ENCODE measurements at regions not wholly inside any gene's neighbourhood (a gene's known extent, or its start where the extent isn't known, plus 50 kb on each side); places are given as distances from the start of the nearest gene placed in this dataset.

DNA sequence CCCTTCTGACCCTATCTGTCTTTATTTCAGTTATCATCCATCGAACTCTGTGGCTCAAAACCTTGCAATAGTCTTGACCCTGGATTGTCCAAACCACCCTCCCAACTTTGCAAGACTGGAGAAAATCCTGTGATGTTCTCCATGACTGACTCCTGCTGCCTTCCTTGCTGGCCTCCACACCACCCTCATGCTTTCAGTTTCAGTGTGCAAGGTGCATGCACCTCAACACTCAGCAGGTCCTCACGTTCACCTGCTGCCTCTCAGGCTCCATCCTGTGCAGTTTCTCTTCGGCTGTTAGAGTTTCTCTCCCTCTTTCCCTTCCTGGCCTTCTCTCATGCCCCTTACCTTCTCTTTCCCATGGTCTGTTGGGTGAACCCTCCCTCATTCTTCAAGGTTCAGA, 59.4 kb upstream of the ASIC2 start:
- H3K4me1 ChIP-seq (replicated peaks in 1 of 2): no peaks in the 10 kb centered on the region
- no peak for ATAC-seq (replicated peaks in 6 of 8)
- in situ Hi-C loops (cut with MboI; ENCODE audit: low pct_unique_long_range_greater_than_20kb in 2 of 9, low sequenced_read_pairs in 9 of 9, unreplicated experiment in 9 of 9): no loop called here
- H3K4me3 ChIP-seq: no peak overlapping the region
- no peak overlapping the region for H3K27ac ChIP-seq
- WGBS, 10 experiments: 0 to 92% (median 37%) methylated on average over 2 to 3 of the region's 3 CpGs; no CpG with 5 or more reads in 3 of the 10 experiments

DNA sequence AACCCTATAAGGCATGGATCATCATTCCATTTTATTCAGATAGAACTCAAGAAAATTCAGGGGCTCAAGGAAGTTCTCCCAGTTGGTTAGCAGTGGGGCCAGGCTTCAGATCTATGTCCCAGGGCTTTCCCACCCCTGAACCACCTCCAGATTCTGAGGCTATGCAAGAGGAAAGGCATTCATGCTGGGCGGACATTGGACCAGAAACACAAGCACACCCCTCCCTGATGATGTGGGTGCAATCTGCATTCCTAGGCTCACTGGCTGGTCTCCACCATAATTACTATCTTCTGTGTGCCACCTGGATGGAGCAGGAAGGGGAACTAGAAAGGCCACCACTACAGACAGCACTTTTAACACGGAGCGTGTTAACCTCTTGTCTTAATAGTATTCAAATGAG, 63.2 kb upstream of the ASIC2 start:
- in situ Hi-C loops (cut with MboI; ENCODE audit: low pct_unique_long_range_greater_than_20kb in 2 of 9, low sequenced_read_pairs in 9 of 9, unreplicated experiment in 9 of 9): no loop called here
- Histone ChIP-seq H3K27ac (no peak overlapping the region), H3K4me3 (no peak overlapping the region), H3K4me1 (replicated peaks in 1 of 2) (no peaks in the 10 kb centered on the region)
- WGBS, 10 experiments: 91 to 100% (median 97%) methylated on average over 1 to 3 of the region's 3 CpGs; no CpG with 5 or more reads in 6 of the 10 experiments
- ATAC-seq (replicated peaks in 6 of 8): peak in 2 of 8 experiments; percentile 37 to 59

DNA sequence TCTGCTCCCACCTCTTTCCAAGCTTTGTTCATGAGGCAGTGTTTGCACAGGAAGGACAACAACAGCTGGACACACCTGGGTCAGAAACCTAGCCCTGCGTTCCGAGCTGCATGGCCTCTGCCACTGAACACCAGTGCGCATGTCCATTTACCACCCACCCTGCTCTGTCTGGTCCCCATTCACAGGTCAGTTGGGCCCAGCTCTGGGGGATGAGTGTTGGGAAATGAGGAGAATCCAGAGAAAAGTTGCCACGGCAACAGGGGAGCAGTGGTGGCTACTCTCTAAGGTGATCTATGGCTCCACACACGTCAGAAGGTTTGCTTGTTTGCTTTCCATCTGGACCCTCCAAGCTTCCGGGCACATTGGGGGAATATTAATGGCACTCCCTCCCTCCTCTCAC, 70.4 kb upstream of the ASIC2 start:
- H3K4me1 ChIP-seq (replicated peaks in 1 of 2): peaks cover 8 to 18% of the 10 kb centered on the region in 2 donors
- in situ Hi-C loops (cut with MboI; ENCODE audit: low pct_unique_long_range_greater_than_20kb in 2 of 9, low sequenced_read_pairs in 9 of 9, unreplicated experiment in 9 of 9): no loop called here
- ATAC-seq (replicated peaks in 6 of 8): peak in 5 of 8 experiments; percentile 50 to 98 (median 89)
- no peak overlapping the region for H3K27ac ChIP-seq
- 41 to 73% (median 47%) methylated on average over 3 to 4 of the region's 6 CpGs; no CpG with 5 or more reads in 6 of the 10 experiments for WGBS, 10 experiments
- H3K4me3 ChIP-seq: no peak overlapping the region

DNA sequence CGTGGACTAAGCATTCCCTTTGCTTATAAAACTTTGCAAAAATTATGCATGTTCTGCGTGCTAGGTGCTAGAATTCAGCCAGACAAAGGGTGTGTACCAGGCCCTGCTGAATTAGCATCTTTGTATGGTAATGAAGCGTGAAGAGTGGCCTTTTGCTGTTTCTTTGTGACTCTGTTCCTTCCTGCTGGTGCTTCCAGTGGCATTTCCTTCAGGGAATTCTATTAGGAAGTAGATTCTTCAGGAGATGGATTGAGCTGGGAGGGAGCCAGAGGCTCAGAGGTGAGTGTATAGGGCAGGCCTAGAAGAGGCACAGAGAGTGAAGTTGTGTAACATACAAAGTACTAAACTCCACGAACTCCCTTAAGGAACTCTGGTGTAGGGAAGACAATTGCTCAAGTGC, 73.9 kb upstream of the ASIC2 start:
- 0 to 100% (median 29%) methylated on average over 1 to 4 of the region's 4 CpGs for WGBS, 10 experiments
- in situ Hi-C loops (cut with MboI; ENCODE audit: low pct_unique_long_range_greater_than_20kb in 2 of 9, low sequenced_read_pairs in 9 of 9, unreplicated experiment in 9 of 9): no loop called here

DNA sequence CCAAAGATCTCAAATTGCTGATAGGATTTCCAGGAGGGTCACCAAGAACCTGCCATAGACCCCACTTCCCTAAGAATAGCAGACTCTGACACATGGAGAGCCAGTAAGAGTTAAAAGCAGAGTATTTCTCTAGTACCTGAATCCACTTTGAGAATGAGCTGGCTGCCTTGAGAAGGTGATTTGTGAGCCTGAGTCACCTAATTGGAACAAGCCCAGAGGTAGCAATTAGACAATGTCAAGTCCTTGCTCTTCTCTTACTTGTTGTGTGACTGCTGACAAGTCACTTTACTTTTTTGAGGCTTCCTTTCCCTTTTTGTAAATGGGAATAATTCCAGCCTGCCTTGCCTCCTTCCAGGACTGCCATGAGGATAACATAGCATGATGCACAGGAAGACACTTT, 76.1 kb upstream of the ASIC2 start:
- H3K4me1 ChIP-seq (replicated peaks in 1 of 2): peaks cover 0 to 5% of the 10 kb centered on the region in 2 donors
- peak in 2 of 8 experiments; percentile 18 to 32 for ATAC-seq (replicated peaks in 6 of 8)
- in situ Hi-C loops (cut with MboI; ENCODE audit: low pct_unique_long_range_greater_than_20kb in 2 of 9, low sequenced_read_pairs in 9 of 9, unreplicated experiment in 9 of 9): no loop called here

More for the DNA sequence above, 73.9 kb upstream of the ASIC2 start:
- peak in 5 of 8 experiments; percentile 32 to 95 (median 70) for ATAC-seq (replicated peaks in 6 of 8)
- no peak overlapping the region for H3K27ac ChIP-seq
- H3K4me3 ChIP-seq: no peak overlapping the region
- H3K4me1 ChIP-seq (replicated peaks in 1 of 2): peaks cover 8 to 23% of the 10 kb centered on the region in 2 donors

DNA sequence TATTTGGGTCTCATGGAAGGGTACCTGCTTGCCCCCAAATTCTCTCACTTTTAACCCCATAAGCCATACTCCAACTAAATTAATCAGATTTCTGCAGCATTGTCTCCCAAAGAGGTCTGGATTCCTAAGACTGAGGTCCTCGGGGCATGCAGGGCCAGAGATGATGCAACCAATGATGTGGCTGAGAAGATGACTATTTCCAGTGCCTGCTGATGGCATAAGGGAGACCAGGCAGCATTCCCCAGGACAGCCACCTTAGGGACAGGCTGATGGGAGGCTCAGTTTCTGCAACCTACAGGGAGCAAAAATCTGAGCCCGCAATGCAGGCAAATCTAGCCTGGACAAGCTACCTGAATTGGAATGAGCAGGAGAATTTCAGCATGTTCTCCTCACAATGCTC, 76.8 kb upstream of the ASIC2 start:
- in situ Hi-C loops (cut with MboI; ENCODE audit: low pct_unique_long_range_greater_than_20kb in 2 of 9, low sequenced_read_pairs in 9 of 9, unreplicated experiment in 9 of 9): no loop called here
- peak in 5 of 8 experiments; percentile 15 to 70 (median 46) for ATAC-seq (replicated peaks in 6 of 8)
- Histone ChIP-seq H3K4me3 (no peak overlapping the region), H3K4me1 (replicated peaks in 1 of 2) (peaks cover 0 to 5% of the 10 kb centered on the region in 2 donors), H3K27ac (no peak overlapping the region)
- WGBS, 10 experiments: 50 to 100% (median 86%) methylated on average over 1 to 2 of the region's 2 CpGs; no CpG with 5 or more reads in 7 of the 10 experiments

More for the DNA sequence above, 76.1 kb upstream of the ASIC2 start:
- Histone ChIP-seq H3K27ac (no peak overlapping the region), H3K4me3 (no peak overlapping the region)

DNA sequence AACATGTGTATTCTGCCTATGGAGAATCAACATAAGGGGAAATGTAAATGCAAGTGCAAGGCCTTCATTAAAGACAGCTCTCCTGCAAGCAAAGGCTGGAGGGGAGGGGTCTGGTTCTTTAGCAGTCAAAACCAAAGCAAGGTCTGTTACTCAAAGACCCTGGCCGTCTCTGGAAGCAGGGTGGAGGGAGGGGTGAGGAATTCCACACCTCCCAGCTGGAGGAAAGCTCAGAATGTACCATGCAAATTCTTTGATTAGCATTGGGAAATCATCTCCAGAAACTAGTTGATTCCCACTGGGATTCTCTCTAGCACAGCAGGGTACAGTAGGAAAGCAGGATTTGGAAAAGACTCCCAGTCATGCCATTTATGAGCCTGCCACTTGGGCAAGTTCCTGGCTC, 77.3 kb upstream of the ASIC2 start:
- in situ Hi-C loops (cut with MboI; ENCODE audit: low pct_unique_long_range_greater_than_20kb in 2 of 9, low sequenced_read_pairs in 9 of 9, unreplicated experiment in 9 of 9): no loop called here
- ATAC-seq (replicated peaks in 6 of 8): peak in 4 of 8 experiments; percentile 13 to 85 (median 37)
- H3K4me3 ChIP-seq: no peak overlapping the region

DNA sequence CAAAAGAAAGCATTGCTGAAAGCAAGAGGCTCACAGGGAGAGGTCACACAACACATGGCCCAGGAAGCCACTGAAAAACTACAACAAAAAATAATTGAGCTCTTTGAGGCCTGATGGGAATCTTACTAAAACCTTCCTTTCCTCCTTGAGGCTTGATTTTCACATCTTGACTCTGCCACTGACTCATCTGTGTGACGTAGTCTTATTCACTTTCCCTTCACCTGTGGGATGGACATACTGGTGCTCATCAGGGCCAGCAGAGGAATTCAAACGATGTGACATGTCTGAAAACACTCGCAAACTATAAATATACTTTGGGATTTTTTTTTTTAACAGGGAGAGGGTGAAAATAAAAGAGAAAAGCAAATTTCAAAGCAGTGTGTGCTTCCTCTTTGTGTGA, 78.3 kb upstream of the ASIC2 start:
- 44 to 86% (median 76%) methylated on average over 1 to 3 of the region's 3 CpGs; no CpG with 5 or more reads in 4 of the 10 experiments for WGBS, 10 experiments
- ATAC-seq (replicated peaks in 6 of 8): no peak
- H3K4me3 ChIP-seq: no peak overlapping the region
- in situ Hi-C loops (cut with MboI; ENCODE audit: low pct_unique_long_range_greater_than_20kb in 2 of 9, low sequenced_read_pairs in 9 of 9, unreplicated experiment in 9 of 9): no loop called here
- H3K27ac ChIP-seq: no peak overlapping the region
- peaks cover 0 to 5% of the 10 kb centered on the region in 2 donors for H3K4me1 ChIP-seq (replicated peaks in 1 of 2)

More for the DNA sequence above, 77.3 kb upstream of the ASIC2 start:
- Histone ChIP-seq H3K27ac (no peak overlapping the region), H3K4me1 (replicated peaks in 1 of 2) (peaks cover 0 to 5% of the 10 kb centered on the region in 2 donors)
- WGBS, 10 experiments: 0 to 33% (median 10%) methylated on average over 1 of the region's 1 CpG; no CpG with 5 or more reads in 6 of the 10 experiments

DNA sequence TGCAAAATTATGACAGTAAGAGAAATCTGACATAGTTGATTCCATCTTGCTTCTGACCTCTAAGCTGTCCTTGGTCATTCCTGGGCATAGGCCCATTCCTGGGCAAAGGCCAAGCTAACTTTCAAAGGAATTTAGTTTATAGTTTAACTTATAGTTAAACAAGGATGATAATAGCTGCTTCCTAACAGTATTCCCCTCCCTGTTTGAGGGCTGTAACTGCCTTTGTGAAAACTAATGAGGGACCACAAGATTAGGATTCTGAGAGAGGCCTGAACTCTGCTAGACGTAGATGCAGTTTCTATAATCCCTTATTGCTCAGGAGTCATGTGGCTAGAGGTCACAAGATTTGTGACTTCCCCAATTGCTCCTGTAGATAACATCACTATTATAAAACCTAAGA, 80.2 kb upstream of the ASIC2 start:
- no peak for ATAC-seq (replicated peaks in 6 of 8)
- Histone ChIP-seq H3K4me1 (replicated peaks in 1 of 2) (peaks cover 0 to 5% of the 10 kb centered on the region in 2 donors), H3K27ac (no peak overlapping the region), H3K4me3 (no peak overlapping the region)
- in situ Hi-C loops (cut with MboI; ENCODE audit: low pct_unique_long_range_greater_than_20kb in 2 of 9, low sequenced_read_pairs in 9 of 9, unreplicated experiment in 9 of 9): no loop called here
- WGBS, 10 experiments: 67 to 100% (median 71%) methylated on average over 1 of the region's 1 CpG; no CpG with 5 or more reads in 7 of the 10 experiments

DNA sequence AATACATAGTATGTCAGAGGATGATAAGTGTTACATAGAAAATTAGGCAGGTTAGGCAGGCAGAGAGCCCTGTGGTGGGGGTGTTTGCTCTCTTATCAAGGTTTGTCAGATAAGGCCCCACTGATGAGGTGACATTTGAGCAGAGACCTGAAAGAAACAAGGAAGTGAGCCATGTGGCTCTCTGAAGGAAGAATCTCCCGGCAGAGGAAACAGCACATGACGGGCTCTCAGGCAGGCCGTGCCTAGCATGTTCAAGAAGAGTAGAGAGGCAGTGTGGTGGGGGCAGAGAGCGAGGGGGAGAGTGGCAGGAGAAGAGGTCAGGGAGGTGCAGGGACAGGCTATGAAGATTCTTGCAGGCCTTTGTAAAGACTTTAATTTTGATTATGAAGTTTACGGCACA, 82.0 kb upstream of the ASIC2 start:
- H3K4me3 ChIP-seq: no peak overlapping the region
- peaks cover 0 to 3% of the 10 kb centered on the region in 2 donors for H3K4me1 ChIP-seq (replicated peaks in 1 of 2)
- no peak for ATAC-seq (replicated peaks in 6 of 8)
- in situ Hi-C loops (cut with MboI; ENCODE audit: low pct_unique_long_range_greater_than_20kb in 2 of 9, low sequenced_read_pairs in 9 of 9, unreplicated experiment in 9 of 9): no loop called here
- H3K27ac ChIP-seq: no peak overlapping the region
- WGBS, 10 experiments: 20 to 100% (median 71%) methylated on average over 1 to 3 of the region's 5 CpGs; no CpG with 5 or more reads in 1 of the 10 experiments

DNA sequence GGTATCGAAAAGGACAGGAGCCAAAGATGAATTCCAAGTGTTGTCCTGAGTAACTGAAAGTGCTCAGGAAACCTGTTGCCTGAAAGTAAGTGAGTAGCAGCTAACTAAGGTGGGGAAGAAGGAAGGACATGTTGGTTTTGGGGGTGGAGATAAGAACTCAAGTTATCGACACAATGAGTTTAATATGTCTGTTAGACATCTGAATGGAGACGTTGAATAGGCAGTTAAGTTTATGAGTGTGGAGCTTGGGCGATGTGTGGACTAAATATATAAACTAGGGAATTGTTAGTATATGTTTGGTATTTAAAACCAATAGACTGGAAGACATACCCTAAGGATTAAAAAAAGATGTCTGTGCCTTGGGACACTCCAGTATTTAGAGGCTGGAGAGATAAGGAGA, 82.7 kb upstream of the ASIC2 start:
- no peak overlapping the region for H3K27ac ChIP-seq
- no peak for ATAC-seq (replicated peaks in 6 of 8)
- no peak overlapping the region for H3K4me3 ChIP-seq
- in situ Hi-C loops (cut with MboI; ENCODE audit: low pct_unique_long_range_greater_than_20kb in 2 of 9, low sequenced_read_pairs in 9 of 9, unreplicated experiment in 9 of 9): no loop called here
- 25 to 100% (median 65%) methylated on average over 2 to 4 of the region's 4 CpGs; no CpG with 5 or more reads in 2 of the 10 experiments for WGBS, 10 experiments
- H3K4me1 ChIP-seq (replicated peaks in 1 of 2): no peaks in the 10 kb centered on the region

DNA sequence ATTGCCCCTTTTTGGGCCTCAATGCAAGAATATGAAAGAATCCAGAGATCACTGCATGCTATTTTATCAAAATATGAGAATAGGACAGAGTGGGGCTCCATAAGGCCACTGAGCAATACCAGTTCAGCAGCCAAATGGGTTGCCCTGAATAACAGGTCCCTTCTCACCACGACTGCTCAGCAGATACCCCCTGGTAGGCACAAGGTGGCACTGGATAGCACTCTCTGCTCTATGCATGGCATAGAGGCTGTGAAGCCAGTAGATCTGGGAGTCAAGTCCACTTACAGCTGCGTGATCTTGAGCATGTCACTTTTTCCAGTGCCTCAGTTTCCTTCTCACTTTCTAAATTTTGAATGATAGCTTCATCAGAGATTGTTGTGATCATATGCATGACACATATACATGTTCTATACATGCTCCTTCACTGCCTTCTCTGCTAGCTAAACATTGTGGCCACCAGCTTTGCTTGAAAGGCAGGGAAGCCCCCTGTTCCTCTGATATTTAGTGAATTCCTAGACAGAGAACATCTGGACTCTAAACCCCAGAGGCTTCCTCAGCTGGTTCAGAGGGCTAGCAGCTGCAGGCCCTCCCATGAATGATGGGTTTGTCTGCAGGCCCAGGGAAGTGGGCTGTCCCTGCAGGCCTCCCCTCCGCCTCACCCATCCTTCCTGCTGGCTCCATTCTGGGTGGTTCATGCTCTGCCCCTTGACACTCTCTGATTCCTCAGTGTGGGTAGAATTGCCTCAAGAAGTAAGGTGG, 84.9 kb upstream of the ASIC2 start:
- Histone ChIP-seq H3K4me3 (no peak overlapping the region), H3K4me1 (replicated peaks in 1 of 2) (no peaks in the 10 kb centered on the region), H3K27ac (no peak overlapping the region)
- in situ Hi-C loops (cut with MboI; ENCODE audit: low pct_unique_long_range_greater_than_20kb in 2 of 9, low sequenced_read_pairs in 9 of 9, unreplicated experiment in 9 of 9): no loop called here
- no peak for ATAC-seq (replicated peaks in 6 of 8)
- WGBS, 10 experiments: 0 to 74% (median 53%) methylated on average over 1 to 3 of the region's 3 CpGs; no CpG with 5 or more reads in 4 of the 10 experiments

DNA sequence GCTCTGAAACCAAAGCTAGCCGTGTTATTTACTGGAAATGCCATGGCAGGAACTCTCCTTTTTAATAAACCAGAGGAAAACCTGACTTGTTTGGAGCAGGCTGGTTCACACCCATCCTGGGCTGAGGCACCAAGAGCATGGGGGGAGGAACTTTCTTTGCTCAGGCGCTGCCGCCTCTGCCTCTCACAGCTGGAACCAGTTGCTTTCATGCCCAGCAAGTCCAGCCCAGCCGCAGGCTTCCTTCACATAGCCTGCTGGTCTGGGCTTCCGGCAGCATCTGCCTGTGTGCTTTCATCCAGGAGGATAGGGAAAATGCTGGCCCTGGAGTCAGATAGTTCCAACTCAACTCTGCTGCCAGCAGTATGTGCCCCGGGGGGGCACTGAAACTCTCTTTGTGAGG, 88.1 kb upstream of the ASIC2 start:
- ATAC-seq (replicated peaks in 6 of 8): peak in 4 of 8 experiments; percentile 38 to 94 (median 66)
- no peak overlapping the region for H3K4me3 ChIP-seq
- in situ Hi-C loops (cut with MboI; ENCODE audit: low pct_unique_long_range_greater_than_20kb in 2 of 9, low sequenced_read_pairs in 9 of 9, unreplicated experiment in 9 of 9): no loop called here
- H3K4me1 ChIP-seq (replicated peaks in 1 of 2): peaks cover 0 to 5% of the 10 kb centered on the region in 2 donors
- 0 to 40% (median 10%) methylated on average over 1 to 4 of the region's 6 CpGs; no CpG with 5 or more reads in 3 of the 10 experiments for WGBS, 10 experiments
- H3K27ac ChIP-seq: no peak overlapping the region
